DND-41 (cell line): ENCODE measurements at regions not wholly inside any gene's neighbourhood (a gene's known extent, or its start where the extent isn't known, plus 50 kb on each side); places are given as distances from the start of the nearest gene placed in this dataset.

Experiments
- ATAC-seq: fragments of 200-7000 bp; cut with Tn5 transposase; 3 replicates; pipeline ENCODE4 v1.9.1; 2021; ENCODE audit warnings: low read depth; ENCODE audit not compliant: insufficient read depth
- DNase-seq: peaks from one replicate; pipeline ENCODE4 v3.0.0-alpha.2; 2020
- H2AFZ ChIP-seq: 2 replicates; pipeline ENCODE4 v1.6.0; 2012; ENCODE audit warnings: low read depth, low read length
- H3K27ac ChIP-seq: 2 replicates; pipeline ENCODE4 v1.5.1; 2012; ENCODE audit warnings: low read length, inconsistent platforms
- H3K27me3 ChIP-seq: fragments of 200-600 bp; sonication (generic); 2 replicates; pipeline ENCODE4 v1.6.0; 2012; ENCODE audit warnings: low read length, mild to moderate bottlenecking, inconsistent platforms; ENCODE audit not compliant: insufficient read depth, poor library complexity
- H3K36me3 ChIP-seq: 2 replicates; pipeline ENCODE4 v1.5.1; 2012; ENCODE audit warnings: low read length, inconsistent platforms; ENCODE audit not compliant: insufficient read depth
- H3K4me1 ChIP-seq: 2 replicates; pipeline ENCODE4 v1.5.1; 2012; ENCODE audit warnings: mild to moderate bottlenecking, low read length; ENCODE audit not compliant: insufficient read depth
- H3K4me2 ChIP-seq: 2 replicates; pipeline ENCODE4 v1.6.0; 2012; ENCODE audit warnings: mild to moderate bottlenecking, moderate library complexity, low read length, inconsistent platforms; ENCODE audit not compliant: insufficient read depth
- H3K4me3 ChIP-seq, 2 experiments: fragments of 200-600 bp in 1 of 2; shearing (Covaris generic) in 1 of 2; 2 replicates each; pipeline ENCODE4 v1.5.1; 2012 to 2016; ENCODE audit warnings: inconsistent platforms in 2 of 2, low read length in 2 of 2, mild to moderate bottlenecking in 2 of 2, low read depth in 1 of 2, moderate library complexity in 1 of 2
- H3K79me2 ChIP-seq: 2 replicates; pipeline ENCODE4 v1.6.0; 2012; ENCODE audit warnings: low read length, inconsistent platforms; ENCODE audit not compliant: insufficient read depth
- H3K9ac ChIP-seq: 2 replicates; pipeline ENCODE4 v1.6.0; 2012; ENCODE audit warnings: low read depth, mild to moderate bottlenecking, inconsistent platforms, low read length, moderate library complexity
- H3K9me3 ChIP-seq: 2 replicates; pipeline ENCODE4 v1.5.1; 2012; ENCODE audit warnings: low read length, moderate library complexity, mild to moderate bottlenecking, inconsistent platforms; ENCODE audit not compliant: insufficient read depth, severe bottlenecking
- H4K20me1 ChIP-seq: 2 replicates; pipeline ENCODE4 v1.6.0; 2012; ENCODE audit warnings: low read length; ENCODE audit not compliant: insufficient read depth
- EZH2 ChIP-seq: IDR thresholded peaks from 3 replicates; pipeline ENCODE4 v1.6.1; 2012; ENCODE audit warnings: borderline replicate concordance, low read depth, mild to moderate bottlenecking, moderate library complexity, low read length, inconsistent platforms; ENCODE audit not compliant: severe bottlenecking
- TF ChIP-seq, protein P1 (sequence below): IDR thresholded peaks from 2 replicates; pipeline ENCODE4 v1.5.1; 2012; ENCODE audit warnings: borderline replicate concordance, low read length, moderate library complexity, mild to moderate bottlenecking; ENCODE audit not compliant: poor library complexity, severe bottlenecking; ENCODE audit errors: extremely low read depth

DNA sequence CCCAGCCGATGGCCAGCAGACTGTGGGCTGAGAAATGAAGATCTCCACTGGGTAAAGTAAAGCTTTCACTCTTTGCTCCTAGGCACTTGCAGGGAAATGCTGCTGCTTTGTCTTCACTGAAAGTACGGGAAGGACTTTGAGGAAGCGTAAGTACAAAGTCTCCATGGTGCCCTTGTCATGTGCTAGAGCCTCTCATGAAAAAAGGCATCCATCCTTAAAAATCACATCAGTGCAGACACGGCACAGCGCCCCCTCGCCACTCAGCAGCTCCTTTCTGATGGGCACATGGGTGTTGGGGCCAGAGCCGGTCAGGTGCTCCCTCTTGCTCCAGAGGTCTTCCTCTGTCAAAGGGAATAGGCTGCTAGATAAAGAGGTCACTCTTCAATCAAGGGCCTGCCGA is 87.8 kb upstream of the CALM2 start:
- no peaks in the 10 kb centered on the region for H3K27me3 ChIP-seq
- H3K4me3 ChIP-seq, result no peak overlapping the region
- no peaks in the 10 kb centered on the region for H3K79me2 ChIP-seq
- H3K9me3 ChIP-seq, result no peaks in the 10 kb centered on the region
- no peaks in the 10 kb centered on the region for H3K4me1 ChIP-seq
- DNase-seq, result no peak
- H3K27ac ChIP-seq, result no peak overlapping the region
- no peak overlapping the region for H2AFZ ChIP-seq
- H4K20me1 ChIP-seq, result no peaks in the 10 kb centered on the region
- no peak overlapping the region for H3K4me2 ChIP-seq
- ATAC-seq, result no peak
- no peak overlapping the region for H3K9ac ChIP-seq
- TF ChIP-seq, protein P1, sequence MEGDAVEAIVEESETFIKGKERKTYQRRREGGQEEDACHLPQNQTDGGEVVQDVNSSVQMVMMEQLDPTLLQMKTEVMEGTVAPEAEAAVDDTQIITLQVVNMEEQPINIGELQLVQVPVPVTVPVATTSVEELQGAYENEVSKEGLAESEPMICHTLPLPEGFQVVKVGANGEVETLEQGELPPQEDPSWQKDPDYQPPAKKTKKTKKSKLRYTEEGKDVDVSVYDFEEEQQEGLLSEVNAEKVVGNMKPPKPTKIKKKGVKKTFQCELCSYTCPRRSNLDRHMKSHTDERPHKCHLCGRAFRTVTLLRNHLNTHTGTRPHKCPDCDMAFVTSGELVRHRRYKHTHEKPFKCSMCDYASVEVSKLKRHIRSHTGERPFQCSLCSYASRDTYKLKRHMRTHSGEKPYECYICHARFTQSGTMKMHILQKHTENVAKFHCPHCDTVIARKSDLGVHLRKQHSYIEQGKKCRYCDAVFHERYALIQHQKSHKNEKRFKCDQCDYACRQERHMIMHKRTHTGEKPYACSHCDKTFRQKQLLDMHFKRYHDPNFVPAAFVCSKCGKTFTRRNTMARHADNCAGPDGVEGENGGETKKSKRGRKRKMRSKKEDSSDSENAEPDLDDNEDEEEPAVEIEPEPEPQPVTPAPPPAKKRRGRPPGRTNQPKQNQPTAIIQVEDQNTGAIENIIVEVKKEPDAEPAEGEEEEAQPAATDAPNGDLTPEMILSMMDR, result no peak
- no peak for TF ChIP-seq EZH2
- no peaks in the 10 kb centered on the region for H3K36me3 ChIP-seq

- no peak overlapping the region for H3K4me2 ChIP-seq
- TF ChIP-seq, protein P1, result no peak
- TF ChIP-seq EZH2, result no peak
- no peak for ATAC-seq
These were observed 86.3 kb upstream of the CALM2 start for GRCh38 chr2:47262657-47263056.

DNA sequence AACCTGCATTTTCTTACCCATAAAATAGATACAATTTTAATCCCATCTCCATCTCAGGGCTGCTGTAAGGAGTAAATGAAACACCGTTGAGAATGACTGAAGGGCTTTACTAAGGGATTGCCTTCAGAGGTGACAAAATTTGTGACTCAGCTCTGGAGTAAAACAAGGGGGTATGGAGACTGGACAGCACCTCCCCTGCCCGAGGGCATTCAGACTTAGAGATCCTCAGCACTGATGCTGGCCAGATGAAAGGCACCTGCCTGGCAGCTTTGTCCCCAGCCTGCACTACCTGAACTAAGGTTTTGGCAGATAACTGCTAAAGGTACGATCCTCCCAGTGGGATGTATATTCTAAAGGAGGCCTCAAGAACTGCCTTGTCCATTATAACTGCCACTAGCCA is 84.7 kb upstream of the CALM2 start:
- Histone ChIP-seq H3K27ac (no peak overlapping the region), H4K20me1 (no peaks in the 10 kb centered on the region), H3K36me3 (no peaks in the 10 kb centered on the region), H3K79me2 (no peaks in the 10 kb centered on the region), H3K27me3 (no peaks in the 10 kb centered on the region), H3K4me3 (no peak overlapping the region), H3K9ac (no peak overlapping the region), H3K4me2 (no peak overlapping the region), H3K4me1 (no peaks in the 10 kb centered on the region), H2AFZ (no peak overlapping the region), H3K9me3 (no peaks in the 10 kb centered on the region)
- DNase-seq, result no peak
- ATAC-seq, result no peak
- no peak for TF ChIP-seq EZH2
- TF ChIP-seq, protein P1, result no peak

More at GRCh38 chr2:47262657-47263056, 86.3 kb upstream of the CALM2 start:
- DNase-seq, result no peak
- Histone ChIP-seq H3K4me1 (no peaks in the 10 kb centered on the region), H3K79me2 (no peaks in the 10 kb centered on the region), H3K36me3 (no peaks in the 10 kb centered on the region), H4K20me1 (no peaks in the 10 kb centered on the region), H3K27ac (no peak overlapping the region), H3K27me3 (no peaks in the 10 kb centered on the region), H2AFZ (no peak overlapping the region), H3K9ac (no peak overlapping the region), H3K9me3 (no peaks in the 10 kb centered on the region), H3K4me3 (no peak overlapping the region)

DNA sequence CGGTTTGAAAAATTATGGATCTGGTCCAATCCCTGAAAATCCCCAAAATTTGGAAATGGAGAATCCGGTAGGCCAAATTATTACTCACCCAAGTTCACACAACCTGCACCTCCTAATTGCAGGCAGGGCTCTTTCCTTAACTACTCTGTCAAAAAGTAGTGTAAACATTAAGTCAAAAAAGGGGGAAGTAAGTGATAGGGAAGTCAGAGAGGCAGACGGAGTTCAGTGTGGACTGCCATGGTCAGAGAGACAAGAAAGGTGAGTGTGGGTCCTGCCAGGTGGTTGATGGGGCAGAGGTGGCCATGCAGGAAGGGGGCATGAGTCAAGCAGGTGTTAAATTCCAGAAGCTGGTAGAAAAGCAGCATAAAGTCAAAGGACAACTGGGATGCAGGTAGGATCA is 83.5 kb upstream of the CALM2 start:
- no peak overlapping the region for H3K4me2 ChIP-seq
- H4K20me1 ChIP-seq, result no peaks in the 10 kb centered on the region
- DNase-seq (no peak), ATAC-seq (no peak)
- H3K9me3 ChIP-seq, result no peaks in the 10 kb centered on the region
- no peaks in the 10 kb centered on the region for H3K4me1 ChIP-seq
- no peaks in the 10 kb centered on the region for H3K27me3 ChIP-seq
- no peak for TF ChIP-seq EZH2
- H3K9ac ChIP-seq, result no peak overlapping the region
- no peak overlapping the region for H3K4me3 ChIP-seq
- H3K36me3 ChIP-seq, result no peaks in the 10 kb centered on the region
- no peaks in the 10 kb centered on the region for H3K79me2 ChIP-seq
- no peak overlapping the region for H3K27ac ChIP-seq
- H2AFZ ChIP-seq, result no peak overlapping the region
